ENCODE measurements at regions not wholly inside any gene's neighbourhood (a gene's known extent, or its start where the extent isn't known, plus 50 kb on each side); places are given as distances from the start of the nearest gene placed in this dataset.

DNA sequence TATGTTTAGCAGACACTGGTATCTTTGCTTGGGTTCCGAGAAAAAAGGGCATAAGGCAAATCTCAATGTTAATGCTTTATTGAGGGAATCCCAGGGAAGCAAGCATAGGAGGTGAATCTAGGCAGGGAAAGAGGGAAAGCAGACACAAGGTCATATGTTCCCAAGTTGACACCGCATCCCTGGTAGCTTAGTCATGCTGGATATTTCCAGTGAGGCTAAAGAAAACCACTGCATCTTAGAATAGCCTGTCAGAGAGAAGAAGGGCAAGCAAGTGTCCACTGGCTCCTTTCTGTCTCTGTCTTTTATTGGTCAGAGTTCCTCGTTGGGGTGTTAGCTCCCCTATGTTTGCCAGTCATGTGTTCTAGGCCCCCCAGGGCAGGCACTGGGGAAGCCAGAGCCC lies 104.7 kb downstream of the NKX6-1 start:
- Histone ChIP-seq H2AK5ac (ENCODE audit: insufficient read length, low read length) (no peak overlapping the region), H3K79me2 (ENCODE audit: insufficient read depth, low read length) (no peaks in the 10 kb centered on the region), H3K23ac (ENCODE audit: insufficient read length, low read depth, low read length) (no peak overlapping the region), H3K9me3 (ENCODE audit: control insufficient read depth, low read depth, low read length) (no peaks in the 10 kb centered on the region), H3T11ph (ENCODE audit: low read length) (no peak overlapping the region), H3K23me2 (ENCODE audit: insufficient read length, low read depth, low read length, poor library complexity, severe bottlenecking) (no peaks in the 10 kb centered on the region), H3K4ac (ENCODE audit: low read depth, low read length) (no peak overlapping the region), H2BK15ac (ENCODE audit: low read depth, low read length) (no peak overlapping the region), H4K5ac (ENCODE audit: insufficient read length, low read depth, low read length) (no peak overlapping the region), H2AFZ (ENCODE audit: low read length) (no peak overlapping the region), H3K4me1 (ENCODE audit: insufficient read depth, low read length) (no peaks in the 10 kb centered on the region), H2BK20ac (ENCODE audit: low read depth, low read length, poor library complexity, severe bottlenecking) (no peak overlapping the region), H3K27me3 (ENCODE audit: insufficient read depth, low read length) (no peaks in the 10 kb centered on the region), H2BK5ac (ENCODE audit: insufficient read length, low read length) (no peak overlapping the region), H3K18ac (ENCODE audit: insufficient read length, low read depth, low read length) (no peak overlapping the region), H3K27ac (ENCODE audit: insufficient read length, low read depth, low read length) (no peak overlapping the region), H3K4me2 (ENCODE audit: insufficient read depth, insufficient read length, low read length) (no peak overlapping the region), H3K14ac (ENCODE audit: insufficient read depth, low read length) (no peak overlapping the region), H3K9ac (ENCODE audit: extremely low read depth, insufficient read length, low read length) (no peak overlapping the region), H2BK120ac (ENCODE audit: low read depth, low read length, poor library complexity, severe bottlenecking) (no peak overlapping the region), H3K79me1 (ENCODE audit: insufficient read depth, low read depth, low read length, poor library complexity, severe bottlenecking) (no peaks in the 10 kb centered on the region), H4K20me1 (ENCODE audit: control insufficient read depth, insufficient read depth, insufficient read length) (no peaks in the 10 kb centered on the region), H3K56ac (ENCODE audit: insufficient read length, low read depth, low read length) (no peak overlapping the region), H4K91ac (ENCODE audit: insufficient read length, low read depth, low read length) (no peak overlapping the region), H2BK12ac (ENCODE audit: insufficient read length, low read depth, low read length) (no peak overlapping the region), H4K8ac (replicated peaks; ENCODE audit: insufficient read length, low read depth, low read length) (no peak overlapping the region)
- no peak for TF ChIP-seq CTCF (conservative IDR thresholded peaks at IDR 0.05)
- no peak for DNase-seq
- H3K4me3 Mint-ChIP-seq = no peak overlapping the region
- no peaks in the 10 kb centered on the region for H3K36me3 Mint-ChIP-seq (ENCODE audit: insufficient read depth in 1 of 3, low read depth in 3 of 3)
- H3K27me3 Mint-ChIP-seq (ENCODE audit: low read depth) = peaks cover 20% of the 10 kb centered on the region
- H3K4me1 Mint-ChIP-seq = 0 out of 4 replicates have a peak, but pooled peaks cover 0 to 3% of the 10 kb centered on the region in 2 experiments
- peaks cover 0 to 3% of the 10 kb centered on the region in 2 experiments; a peak in 1 of 5 replicates for H3K9me3 Mint-ChIP-seq
- H3K27ac Mint-ChIP-seq = no peak overlapping the region
- WGBS (ENCODE audit: extremely low coverage, insufficient read length, low lambda C conversion rate) = no CpG with 5 or more reads among the region's 3 CpGs
